ENCODE measurements at regions not wholly inside any gene's neighbourhood (a gene's known extent, or its start where the extent isn't known, plus 50 kb on each side); places are given as distances from the start of the nearest gene placed in this dataset.

DNA sequence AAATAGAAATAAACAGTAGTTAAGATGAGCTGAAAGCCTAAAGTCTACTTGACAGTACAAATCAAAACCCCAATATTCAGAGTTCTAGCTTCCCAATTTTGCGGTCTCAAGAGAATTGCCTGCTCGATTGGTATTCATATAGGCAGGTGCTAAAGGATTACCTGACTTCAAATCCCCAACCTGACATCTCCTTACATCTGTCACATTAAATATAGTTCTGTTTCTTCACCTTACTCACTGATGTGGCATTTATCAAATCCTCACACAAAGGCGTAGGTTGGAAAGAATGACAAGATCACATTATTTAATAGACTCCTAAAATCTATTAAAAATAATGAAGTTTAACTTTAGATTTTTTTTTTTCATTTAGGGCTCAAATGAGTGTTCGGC lies 72.8 kb upstream of the ANKH start:
- TF ChIP-seq EZH2 (IDR thresholded peaks at IDR 0.05; ENCODE audit: insufficient read depth, poor library complexity, severe bottlenecking) (no peak), EZH2phosphoT487 (IDR thresholded peaks at IDR 0.05; ENCODE audit: insufficient read depth, low read depth) (no peak)
